DOHH2 (cell line): ENCODE measurements at regions not wholly inside any gene's neighbourhood (a gene's known extent, or its start where the extent isn't known, plus 50 kb on each side); places are given as distances from the start of the nearest gene placed in this dataset.

Source experiments
- H3F3A ChIP-seq: fragments of 200-600 bp; sonication (generic), shearing (Covaris generic); 2 replicates; pipeline ENCODE4 v1.6.0; 2016; ENCODE audit warnings: antibody characterized with exemption, mild to moderate bottlenecking; ENCODE audit not compliant: control insufficient read depth, insufficient read depth
- H3K27ac ChIP-seq: fragments of 200-600 bp; sonication (generic); 2 replicates; pipeline ENCODE4 v1.5.1; 2014; ENCODE audit warnings: low read depth, mild to moderate bottlenecking, low read length, moderate library complexity
- H3K27me3 ChIP-seq: fragments of 200-600 bp; sonication (generic); 2 replicates; pipeline ENCODE4 v1.6.1; 2014; ENCODE audit warnings: mild to moderate bottlenecking, low read length, mixed read lengths; ENCODE audit not compliant: control insufficient read depth
- H3K36me3 ChIP-seq: fragments of 200-600 bp; sonication (generic); 2 replicates; pipeline ENCODE4 v1.6.1; 2014; ENCODE audit warnings: mild to moderate bottlenecking, low read length, moderate library complexity, mixed read lengths; ENCODE audit not compliant: control insufficient read depth
- H3K4me1 ChIP-seq: fragments of 200-600 bp; sonication (generic); 2 replicates; pipeline ENCODE4 v1.6.1; 2014; ENCODE audit warnings: mild to moderate bottlenecking, low read length, mixed read lengths; ENCODE audit not compliant: control insufficient read depth
- H3K4me2 ChIP-seq: fragments of 200-600 bp; sonication (generic); 2 replicates; pipeline ENCODE4 v1.6.0; 2014; ENCODE audit warnings: mild to moderate bottlenecking, low read length, moderate library complexity
- H3K4me3 ChIP-seq: fragments of 200-600 bp; sonication (generic); 2 replicates; pipeline ENCODE4 v1.5.1; 2014; ENCODE audit warnings: mild to moderate bottlenecking, low read length, mixed read lengths
- H3K79me2 ChIP-seq: fragments of 200-600 bp; sonication (generic); 2 replicates; pipeline ENCODE4 v1.6.1; 2014; ENCODE audit warnings: mild to moderate bottlenecking, low read length, mixed read lengths; ENCODE audit not compliant: control insufficient read depth
- H3K9me2 ChIP-seq: fragments of 200-600 bp; sonication (generic); replicated peaks from 2 replicates; pipeline ENCODE4 v1.6.1; 2014; ENCODE audit warnings: mild to moderate bottlenecking, low read length, mixed read lengths; ENCODE audit not compliant: control insufficient read depth
- H3K9me3 ChIP-seq: fragments of 200-600 bp; sonication (generic); 2 replicates; pipeline ENCODE4 v1.6.1; 2014; ENCODE audit warnings: antibody characterized with exemption, low read length, mixed read lengths; ENCODE audit not compliant: control insufficient read depth, insufficient read depth
- H4K20me1 ChIP-seq: fragments of 200-600 bp; sonication (generic); 2 replicates; pipeline ENCODE4 v1.6.0; 2014; ENCODE audit warnings: low read depth, mild to moderate bottlenecking, antibody characterized with exemption, low read length, moderate library complexity; ENCODE audit not compliant: control insufficient read depth, insufficient read depth
- EZH2phosphoT487 ChIP-seq: fragments of 200-600 bp; sonication (generic); IDR thresholded peaks from 2 replicates; pipeline ENCODE4 v1.6.1; 2017; ENCODE audit warnings: borderline replicate concordance, mild to moderate bottlenecking, antibody characterized with exemption, low read length, moderate library complexity, mixed read lengths
- TF ChIP-seq, protein P1 (sequence below): fragments of 200-600 bp; sonication (generic); IDR thresholded peaks from one replicate; pipeline ENCODE4 v1.5.1; 2014; ENCODE audit warnings: antibody characterized with exemption, mild to moderate bottlenecking, low read depth, low read length; ENCODE audit not compliant: poor library complexity, severe bottlenecking

GRCh38 chr12:126191031-126191891 lies 1126.0 kb downstream of the AACS start:
- Histone ChIP-seq H4K20me1 (no peaks in the 10 kb centered on the region), H3K36me3 (no peaks in the 10 kb centered on the region), H3K9me2 (no peaks in the 10 kb centered on the region), H3K27me3 (no peaks in the 10 kb centered on the region), H3F3A (no peaks in the 10 kb centered on the region), H3K79me2 (no peaks in the 10 kb centered on the region), H3K4me1 (peaks cover 6% of the 10 kb centered on the region), H3K9me3 (no peaks in the 10 kb centered on the region), H3K27ac (no peak overlapping the region), H3K4me2 (no peak overlapping the region), H3K4me3 (no peak overlapping the region)
- TF ChIP-seq, protein P1, sequence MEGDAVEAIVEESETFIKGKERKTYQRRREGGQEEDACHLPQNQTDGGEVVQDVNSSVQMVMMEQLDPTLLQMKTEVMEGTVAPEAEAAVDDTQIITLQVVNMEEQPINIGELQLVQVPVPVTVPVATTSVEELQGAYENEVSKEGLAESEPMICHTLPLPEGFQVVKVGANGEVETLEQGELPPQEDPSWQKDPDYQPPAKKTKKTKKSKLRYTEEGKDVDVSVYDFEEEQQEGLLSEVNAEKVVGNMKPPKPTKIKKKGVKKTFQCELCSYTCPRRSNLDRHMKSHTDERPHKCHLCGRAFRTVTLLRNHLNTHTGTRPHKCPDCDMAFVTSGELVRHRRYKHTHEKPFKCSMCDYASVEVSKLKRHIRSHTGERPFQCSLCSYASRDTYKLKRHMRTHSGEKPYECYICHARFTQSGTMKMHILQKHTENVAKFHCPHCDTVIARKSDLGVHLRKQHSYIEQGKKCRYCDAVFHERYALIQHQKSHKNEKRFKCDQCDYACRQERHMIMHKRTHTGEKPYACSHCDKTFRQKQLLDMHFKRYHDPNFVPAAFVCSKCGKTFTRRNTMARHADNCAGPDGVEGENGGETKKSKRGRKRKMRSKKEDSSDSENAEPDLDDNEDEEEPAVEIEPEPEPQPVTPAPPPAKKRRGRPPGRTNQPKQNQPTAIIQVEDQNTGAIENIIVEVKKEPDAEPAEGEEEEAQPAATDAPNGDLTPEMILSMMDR, result no peak

- Histone ChIP-seq H3K4me2 (no peak overlapping the region), H3K9me2 (no peaks in the 10 kb centered on the region), H3K4me1 (peaks cover 6% of the 10 kb centered on the region), H3F3A (no peaks in the 10 kb centered on the region), H3K36me3 (no peaks in the 10 kb centered on the region), H3K4me3 (no peak overlapping the region), H3K27me3 (no peaks in the 10 kb centered on the region), H3K9me3 (no peaks in the 10 kb centered on the region), H3K27ac (no peak overlapping the region), H4K20me1 (no peaks in the 10 kb centered on the region), H3K79me2 (no peaks in the 10 kb centered on the region)
- no peak for TF ChIP-seq EZH2phosphoT487
- TF ChIP-seq, protein P1, result no peak
These were observed 1126.7 kb downstream of the AACS start for GRCh38 chr12:126191949-126192348.

GRCh38 chr12:126193190-126193589 lies 1128.0 kb downstream of the AACS start:
- H3K4me2 ChIP-seq, result no peak overlapping the region
- H3K9me2 ChIP-seq, result no peaks in the 10 kb centered on the region

More at GRCh38 chr12:126193190-126193589, 1128.0 kb downstream of the AACS start:
- Histone ChIP-seq H3F3A (no peaks in the 10 kb centered on the region), H3K27me3 (no peaks in the 10 kb centered on the region), H3K4me3 (no peak overlapping the region), H4K20me1 (no peaks in the 10 kb centered on the region), H3K36me3 (no peaks in the 10 kb centered on the region), H3K4me1 (peaks cover 6% of the 10 kb centered on the region), H3K9me3 (no peaks in the 10 kb centered on the region), H3K27ac (no peak overlapping the region), H3K79me2 (no peaks in the 10 kb centered on the region)
- TF ChIP-seq EZH2phosphoT487, result no peak
- TF ChIP-seq, protein P1, result no peak
